NCI-H226 (cell line): ENCODE measurements at regions not wholly inside any gene's neighbourhood (a gene's known extent, or its start where the extent isn't known, plus 50 kb on each side); places are given as distances from the start of the nearest gene placed in this dataset.
"Not testable (repeated sequence)": the region's sequence is repeated elsewhere in the genome, so short reads cannot be mapped to it uniquely, and the experiment has no call there.

Source experiments
- DNase-seq: peaks from one replicate; pipeline ENCODE4 v3.0.0-alpha.2; 2015

- DNase-seq = no peak
These were observed 91.6 kb upstream of the RMP24 start for GRCh38 chr18:35880788-35881455.

GRCh38 chr18:35888329-35888728 lies 84.2 kb upstream of the RMP24 start:
- DNase-seq = no peak

GRCh38 chr18:35889677-35890076 lies 82.8 kb upstream of the RMP24 start:
- no peak for DNase-seq

- DNase-seq = no peak
These were observed 82.2 kb upstream of the RMP24 start for GRCh38 chr18:35890323-35890722.

- DNase-seq = no peak
These were observed 80.4 kb upstream of the RMP24 start for GRCh38 chr18:35892118-35892517.

- DNase-seq = not testable (repeated sequence)
These were observed 75.0 kb upstream of the RMP24 start for GRCh38 chr18:35897481-35897880.

GRCh38 chr18:35904389-35905037 lies 68.0 kb upstream of the RMP24 start:
- DNase-seq = no peak

GRCh38 chr18:35905436-35905835 lies 67.0 kb upstream of the RMP24 start:
- DNase-seq = no peak

- not testable (repeated sequence) for DNase-seq
These were observed 66.2 kb upstream of the RMP24 start for GRCh38 chr18:35906291-35906690.

GRCh38 chr18:35910327-35910726 lies 62.2 kb upstream of the RMP24 start:
- no peak for DNase-seq

GRCh38 chr18:35912332-35912731 lies 60.1 kb upstream of the RMP24 start:
- no peak for DNase-seq

- DNase-seq = no peak
These were observed 57.4 kb upstream of the RMP24 start for GRCh38 chr18:35915056-35915455.

GRCh38 chr18:35917043-35917442 lies 55.4 kb upstream of the RMP24 start:
- no peak for DNase-seq

GRCh38 chr18:35918564-35918963 lies 53.9 kb upstream of the RMP24 start:
- DNase-seq = no peak

GRCh38 chr18:35919179-35919578 lies 53.3 kb upstream of the RMP24 start:
- no peak for DNase-seq

- no peak for DNase-seq
These were observed 51.9 kb upstream of the RMP24 start for GRCh38 chr18:35920623-35921022.
